ENCODE measurements at regions not wholly inside any gene's neighbourhood (a gene's known extent, or its start where the extent isn't known, plus 50 kb on each side); places are given as distances from the start of the nearest gene placed in this dataset.

- no peak for TF ChIP-seq JUND (IDR thresholded peaks at IDR 0.05; ENCODE audit: low read depth)
- in situ Hi-C loops (cut with HindIII; ENCODE audit: low pct_unique_long_range_greater_than_20kb, low sequenced_read_pairs), result no loop called here
- DNase-seq (ENCODE audit: low read depth in 1 of 2, low spot score in 1 of 2), result no peak
Measured at GRCh38 chr7:1286946-1287645, 54.4 kb downstream of the UNCX start.

GRCh38 chr7:1287752-1288201 lies 55.1 kb downstream of the UNCX start:
- no peak for DNase-seq (ENCODE audit: low read depth in 1 of 2, low spot score in 1 of 2)
- in situ Hi-C loops (cut with HindIII; ENCODE audit: low pct_unique_long_range_greater_than_20kb, low sequenced_read_pairs), result no loop called here
- no peak for TF ChIP-seq JUND (IDR thresholded peaks at IDR 0.05; ENCODE audit: low read depth)

GRCh38 chr7:1288390-1288995 lies 55.8 kb downstream of the UNCX start:
- no peak for DNase-seq (ENCODE audit: low read depth in 1 of 2, low spot score in 1 of 2)
- in situ Hi-C loops (cut with HindIII; ENCODE audit: low pct_unique_long_range_greater_than_20kb, low sequenced_read_pairs), result no loop called here
- TF ChIP-seq JUND (IDR thresholded peaks at IDR 0.05; ENCODE audit: low read depth), result no peak

- in situ Hi-C loops (cut with HindIII; ENCODE audit: low pct_unique_long_range_greater_than_20kb, low sequenced_read_pairs), result no loop called here
- DNase-seq (ENCODE audit: low read depth in 1 of 2, low spot score in 1 of 2), result no peak
- TF ChIP-seq JUND (IDR thresholded peaks at IDR 0.05; ENCODE audit: low read depth), result no peak
Measured at GRCh38 chr7:1288996-1289551, 56.4 kb downstream of the UNCX start.

- no peak for TF ChIP-seq JUND (IDR thresholded peaks at IDR 0.05; ENCODE audit: low read depth)
- DNase-seq (ENCODE audit: low read depth in 1 of 2, low spot score in 1 of 2), result no peak
- in situ Hi-C loops (cut with HindIII; ENCODE audit: low pct_unique_long_range_greater_than_20kb, low sequenced_read_pairs), result no loop called here
Measured at GRCh38 chr7:1289666-1290025, 57.0 kb downstream of the UNCX start.

- in situ Hi-C loops (cut with HindIII; ENCODE audit: low pct_unique_long_range_greater_than_20kb, low sequenced_read_pairs), result no loop called here
- DNase-seq (ENCODE audit: low read depth in 1 of 2, low spot score in 1 of 2), result peak; percentile 73 to 75
- no peak for TF ChIP-seq JUND (IDR thresholded peaks at IDR 0.05; ENCODE audit: low read depth)
Measured at GRCh38 chr7:1290026-1290678, 57.5 kb downstream of the UNCX start.

- TF ChIP-seq JUND (IDR thresholded peaks at IDR 0.05; ENCODE audit: low read depth), result no peak
- in situ Hi-C loops (cut with HindIII; ENCODE audit: low pct_unique_long_range_greater_than_20kb, low sequenced_read_pairs), result no loop called here
- no peak for DNase-seq (ENCODE audit: low read depth in 1 of 2, low spot score in 1 of 2)
Measured at GRCh38 chr7:1290679-1291356, 58.1 kb downstream of the UNCX start.

GRCh38 chr7:1291357-1291689 lies 58.7 kb downstream of the UNCX start:
- in situ Hi-C loops (cut with HindIII; ENCODE audit: low pct_unique_long_range_greater_than_20kb, low sequenced_read_pairs), result no loop called here
- TF ChIP-seq JUND (IDR thresholded peaks at IDR 0.05; ENCODE audit: low read depth), result no peak

GRCh38 chr7:1291845-1292765 lies 59.4 kb downstream of the UNCX start:
- no peak for DNase-seq (ENCODE audit: low read depth in 1 of 2, low spot score in 1 of 2)
- no peak for TF ChIP-seq JUND (IDR thresholded peaks at IDR 0.05; ENCODE audit: low read depth)
- in situ Hi-C loops (cut with HindIII; ENCODE audit: low pct_unique_long_range_greater_than_20kb, low sequenced_read_pairs), result no loop called here

More at GRCh38 chr7:1291357-1291689, 58.7 kb downstream of the UNCX start:
- DNase-seq (ENCODE audit: low read depth in 1 of 2, low spot score in 1 of 2), result no peak

- no peak for TF ChIP-seq JUND (IDR thresholded peaks at IDR 0.05; ENCODE audit: low read depth)
- no peak for DNase-seq (ENCODE audit: low read depth in 1 of 2, low spot score in 1 of 2)
- in situ Hi-C loops (cut with HindIII; ENCODE audit: low pct_unique_long_range_greater_than_20kb, low sequenced_read_pairs), result no loop called here
Measured at GRCh38 chr7:1292972-1293830, 60.5 kb downstream of the UNCX start.

- no peak for TF ChIP-seq JUND (IDR thresholded peaks at IDR 0.05; ENCODE audit: low read depth)
- in situ Hi-C loops (cut with HindIII; ENCODE audit: low pct_unique_long_range_greater_than_20kb, low sequenced_read_pairs), result no loop called here
- DNase-seq (ENCODE audit: low read depth in 1 of 2, low spot score in 1 of 2), result no peak
Measured at GRCh38 chr7:1293950-1294411, 61.3 kb downstream of the UNCX start.

Measured in T47D (cell line).